ENCODE measurements at regions not wholly inside any gene's neighbourhood (a gene's known extent, or its start where the extent isn't known, plus 50 kb on each side); places are given as distances from the start of the nearest gene placed in this dataset.
"Not testable (repeated sequence)": the region's sequence is repeated elsewhere in the genome, so short reads cannot be mapped to it uniquely, and the experiment has no call there.

GRCh38 chr22:10737931-10738330, 4790.1 kb upstream of the OR11H1 start:
- not testable (repeated sequence) for DNase-seq (ENCODE audit: low spot score)

GRCh38 chr22:10741210-10741609, 4786.8 kb upstream of the OR11H1 start:
- DNase-seq (ENCODE audit: low spot score), result no peak

- not testable (repeated sequence) for DNase-seq (ENCODE audit: low spot score)
These were observed 4786.0 kb upstream of the OR11H1 start for GRCh38 chr22:10741776-10742630.

GRCh38 chr22:10746382-10746781, 4781.6 kb upstream of the OR11H1 start:
- DNase-seq (ENCODE audit: low spot score), result not testable (repeated sequence)

GRCh38 chr22:10747227-10747626, 4780.8 kb upstream of the OR11H1 start:
- not testable (repeated sequence) for DNase-seq (ENCODE audit: low spot score)

GRCh38 chr22:10748751-10749150, 4779.2 kb upstream of the OR11H1 start:
- DNase-seq (ENCODE audit: low spot score), result not testable (repeated sequence)

GRCh38 chr22:10749423-10749822, 4778.6 kb upstream of the OR11H1 start:
- DNase-seq (ENCODE audit: low spot score), result not testable (repeated sequence)

- not testable (repeated sequence) for DNase-seq (ENCODE audit: low spot score)
These were observed 4774.4 kb upstream of the OR11H1 start for GRCh38 chr22:10753566-10753965.

GRCh38 chr22:10755350-10755749, 4772.6 kb upstream of the OR11H1 start:
- DNase-seq (ENCODE audit: low spot score), result not testable (repeated sequence)

GRCh38 chr22:10760418-10760817, 4767.6 kb upstream of the OR11H1 start:
- not testable (repeated sequence) for DNase-seq (ENCODE audit: low spot score)

- DNase-seq (ENCODE audit: low spot score), result not testable (repeated sequence)
These were observed 4761.7 kb upstream of the OR11H1 start for GRCh38 chr22:10766320-10766719.

GRCh38 chr22:10768875-10769274, 4759.1 kb upstream of the OR11H1 start:
- not testable (repeated sequence) for DNase-seq (ENCODE audit: low spot score)

GRCh38 chr22:10771744-10772143, 4756.2 kb upstream of the OR11H1 start:
- not testable (repeated sequence) for DNase-seq (ENCODE audit: low spot score)

GRCh38 chr22:10773341-10773740, 4754.7 kb upstream of the OR11H1 start:
- not testable (repeated sequence) for DNase-seq (ENCODE audit: low spot score)

- not testable (repeated sequence) for DNase-seq (ENCODE audit: low spot score)
These were observed 4752.2 kb upstream of the OR11H1 start for GRCh38 chr22:10775601-10776357.

- DNase-seq (ENCODE audit: low spot score), result not testable (repeated sequence)
These were observed 4751.6 kb upstream of the OR11H1 start for GRCh38 chr22:10776358-10776729.

- not testable (repeated sequence) for DNase-seq (ENCODE audit: low spot score)
These were observed 4750.3 kb upstream of the OR11H1 start for GRCh38 chr22:10777733-10778132.

- no peak for DNase-seq (ENCODE audit: low spot score)
These were observed 4749.6 kb upstream of the OR11H1 start for GRCh38 chr22:10778296-10778814.

- not testable (repeated sequence) for DNase-seq (ENCODE audit: low spot score)
These were observed 4748.8 kb upstream of the OR11H1 start for GRCh38 chr22:10779200-10779599.

- DNase-seq (ENCODE audit: low spot score), result no peak
These were observed 4747.7 kb upstream of the OR11H1 start for GRCh38 chr22:10780281-10780680.

- no peak for DNase-seq (ENCODE audit: low spot score)
These were observed 4746.2 kb upstream of the OR11H1 start for GRCh38 chr22:10781571-10782403.
